GM06990 (cell line): ENCODE measurements at regions not wholly inside any gene's neighbourhood (a gene's known extent, or its start where the extent isn't known, plus 50 kb on each side); places are given as distances from the start of the nearest gene placed in this dataset.

ENCODE experiments used
- DNase-seq: peaks from one replicate; pipeline ENCODE4 v3.0.0-alpha.2; 2011; ENCODE audit not compliant: insufficient read length; ENCODE audit errors: extremely low read depth
- H3K27me3 ChIP-seq: replicated peaks from 2 replicates; pipeline ENCODE4 v1.6.0; 2011; ENCODE audit warnings: low read length; ENCODE audit not compliant: control insufficient read depth, insufficient read depth
- H3K36me3 ChIP-seq: 2 replicates; pipeline ENCODE4 v1.5.1; 2011; ENCODE audit warnings: low read length; ENCODE audit not compliant: control insufficient read depth, insufficient read depth
- H3K4me3 ChIP-seq: replicated peaks from 2 replicates; pipeline ENCODE4 v1.5.1; 2011; ENCODE audit warnings: low read depth, mild to moderate bottlenecking, control low read depth, low read length
- TF ChIP-seq, protein P1 (sequence below): IDR thresholded peaks from 2 replicates; pipeline ENCODE4 v1.5.1; 2011; ENCODE audit warnings: low read length, control low read depth, mild to moderate bottlenecking, inconsistent platforms; ENCODE audit not compliant: insufficient read depth, poor library complexity, severe bottlenecking

DNA sequence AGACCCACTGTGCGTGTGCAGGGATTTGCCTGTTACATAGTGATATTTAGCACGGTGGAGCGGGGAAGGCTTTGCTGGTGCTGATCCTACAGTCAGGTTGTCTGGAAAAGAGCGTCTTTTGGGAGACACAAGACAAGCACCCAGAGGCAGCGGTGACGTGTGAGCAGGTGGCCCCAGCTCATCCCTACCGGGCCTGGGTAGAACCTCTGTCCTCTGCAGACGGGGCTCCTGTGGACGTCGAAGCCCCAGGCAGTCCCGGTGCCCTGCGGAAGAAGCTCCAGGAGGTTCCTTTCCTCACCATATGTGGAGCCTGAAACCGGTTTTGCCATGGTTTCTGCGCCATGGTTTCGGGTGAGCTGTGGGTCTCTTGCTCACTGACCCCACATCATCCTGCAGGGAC, 68.9 kb upstream of the AFDN start:
- H3K36me3 ChIP-seq: no peaks in the 10 kb centered on the region
- no peak for DNase-seq
- H3K27me3 ChIP-seq: no peaks in the 10 kb centered on the region
- no peak overlapping the region for H3K4me3 ChIP-seq
- TF ChIP-seq, protein P1, sequence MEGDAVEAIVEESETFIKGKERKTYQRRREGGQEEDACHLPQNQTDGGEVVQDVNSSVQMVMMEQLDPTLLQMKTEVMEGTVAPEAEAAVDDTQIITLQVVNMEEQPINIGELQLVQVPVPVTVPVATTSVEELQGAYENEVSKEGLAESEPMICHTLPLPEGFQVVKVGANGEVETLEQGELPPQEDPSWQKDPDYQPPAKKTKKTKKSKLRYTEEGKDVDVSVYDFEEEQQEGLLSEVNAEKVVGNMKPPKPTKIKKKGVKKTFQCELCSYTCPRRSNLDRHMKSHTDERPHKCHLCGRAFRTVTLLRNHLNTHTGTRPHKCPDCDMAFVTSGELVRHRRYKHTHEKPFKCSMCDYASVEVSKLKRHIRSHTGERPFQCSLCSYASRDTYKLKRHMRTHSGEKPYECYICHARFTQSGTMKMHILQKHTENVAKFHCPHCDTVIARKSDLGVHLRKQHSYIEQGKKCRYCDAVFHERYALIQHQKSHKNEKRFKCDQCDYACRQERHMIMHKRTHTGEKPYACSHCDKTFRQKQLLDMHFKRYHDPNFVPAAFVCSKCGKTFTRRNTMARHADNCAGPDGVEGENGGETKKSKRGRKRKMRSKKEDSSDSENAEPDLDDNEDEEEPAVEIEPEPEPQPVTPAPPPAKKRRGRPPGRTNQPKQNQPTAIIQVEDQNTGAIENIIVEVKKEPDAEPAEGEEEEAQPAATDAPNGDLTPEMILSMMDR: no peak

DNA sequence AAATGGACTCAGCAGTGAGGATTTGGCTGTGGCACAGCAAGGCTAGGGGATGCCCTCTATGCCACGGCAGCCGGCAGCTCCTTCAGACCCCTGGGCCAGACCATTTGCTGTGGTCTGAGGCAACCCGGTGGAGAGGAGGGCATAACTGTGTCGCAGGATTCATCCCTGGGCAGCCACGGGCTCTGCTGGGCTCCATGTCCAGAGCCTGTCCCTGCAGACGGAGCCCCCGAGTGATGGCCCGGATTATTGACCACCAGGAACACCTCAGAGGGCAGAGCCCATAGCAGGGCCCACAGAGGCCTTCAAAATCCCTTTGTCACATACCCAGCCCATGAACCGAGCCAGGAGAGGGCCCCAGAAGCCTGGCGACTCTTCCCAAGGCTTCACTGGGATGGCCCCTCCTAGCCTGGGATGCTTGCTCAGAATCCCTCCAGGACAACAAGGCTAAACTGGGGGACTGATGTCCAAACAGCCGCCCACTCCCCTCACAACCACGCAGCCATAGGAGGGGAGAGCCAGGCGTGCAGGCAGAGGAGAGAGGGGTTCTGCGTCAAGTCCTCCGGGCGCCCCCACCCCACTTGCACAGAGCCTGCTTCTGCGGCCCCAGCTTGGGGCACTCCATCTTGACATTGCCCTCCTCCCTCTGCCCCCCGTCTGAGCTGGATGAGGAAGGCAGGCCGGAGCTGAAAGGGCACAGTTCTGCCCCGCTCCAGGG, 68.2 kb upstream of the AFDN start:
- DNase-seq: no peak
- TF ChIP-seq, protein P1: no peak
- Histone ChIP-seq H3K36me3 (no peaks in the 10 kb centered on the region), H3K27me3 (no peaks in the 10 kb centered on the region), H3K4me3 (no peak overlapping the region)

DNA sequence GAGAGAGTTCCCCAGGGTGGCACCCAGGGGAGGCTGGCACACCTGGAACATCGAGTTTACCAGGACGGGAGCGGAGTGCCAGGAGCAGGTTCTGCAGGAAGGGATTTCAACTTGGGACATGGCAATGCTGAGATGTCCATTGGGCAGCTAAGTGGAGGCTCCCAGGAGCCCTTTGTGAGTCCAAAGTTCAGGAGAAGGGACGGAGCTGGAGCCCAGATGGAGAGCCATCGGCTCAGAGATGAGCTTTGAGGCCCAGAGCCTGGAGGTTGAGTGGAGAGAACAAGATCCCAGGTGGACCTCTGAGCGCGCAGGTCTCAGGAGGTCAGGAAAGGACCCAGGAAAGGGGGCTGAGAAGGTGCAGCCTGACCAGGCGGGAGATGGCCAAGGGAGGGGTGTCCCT, 67.5 kb upstream of the AFDN start:
- H3K36me3 ChIP-seq: no peaks in the 10 kb centered on the region
- H3K27me3 ChIP-seq: no peaks in the 10 kb centered on the region
- no peak overlapping the region for H3K4me3 ChIP-seq
- TF ChIP-seq, protein P1: no peak
- DNase-seq: no peak

DNA sequence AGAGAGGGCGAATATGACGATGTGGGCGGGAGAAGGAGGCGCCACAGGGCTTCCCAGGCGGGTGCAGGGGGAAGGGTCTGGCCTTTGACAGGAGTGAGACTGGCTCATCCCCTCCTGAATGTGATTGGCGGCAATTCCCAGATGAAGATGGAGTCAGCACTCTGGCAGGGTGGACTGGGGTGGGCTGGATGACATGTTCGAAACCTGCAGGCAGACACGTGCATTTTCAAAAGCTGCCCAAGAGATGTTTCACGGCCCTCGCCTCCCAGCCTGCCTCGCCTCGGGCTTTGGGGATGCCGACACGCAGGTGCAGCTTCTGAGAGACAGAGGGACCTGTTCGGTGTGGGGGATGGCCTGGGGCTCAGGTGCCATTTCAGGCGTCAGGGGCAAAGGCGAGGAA, 66.8 kb upstream of the AFDN start:
- no peaks in the 10 kb centered on the region for H3K27me3 ChIP-seq
- H3K4me3 ChIP-seq: no peak overlapping the region
- no peaks in the 10 kb centered on the region for H3K36me3 ChIP-seq
- TF ChIP-seq, protein P1: no peak
- DNase-seq: no peak

DNA sequence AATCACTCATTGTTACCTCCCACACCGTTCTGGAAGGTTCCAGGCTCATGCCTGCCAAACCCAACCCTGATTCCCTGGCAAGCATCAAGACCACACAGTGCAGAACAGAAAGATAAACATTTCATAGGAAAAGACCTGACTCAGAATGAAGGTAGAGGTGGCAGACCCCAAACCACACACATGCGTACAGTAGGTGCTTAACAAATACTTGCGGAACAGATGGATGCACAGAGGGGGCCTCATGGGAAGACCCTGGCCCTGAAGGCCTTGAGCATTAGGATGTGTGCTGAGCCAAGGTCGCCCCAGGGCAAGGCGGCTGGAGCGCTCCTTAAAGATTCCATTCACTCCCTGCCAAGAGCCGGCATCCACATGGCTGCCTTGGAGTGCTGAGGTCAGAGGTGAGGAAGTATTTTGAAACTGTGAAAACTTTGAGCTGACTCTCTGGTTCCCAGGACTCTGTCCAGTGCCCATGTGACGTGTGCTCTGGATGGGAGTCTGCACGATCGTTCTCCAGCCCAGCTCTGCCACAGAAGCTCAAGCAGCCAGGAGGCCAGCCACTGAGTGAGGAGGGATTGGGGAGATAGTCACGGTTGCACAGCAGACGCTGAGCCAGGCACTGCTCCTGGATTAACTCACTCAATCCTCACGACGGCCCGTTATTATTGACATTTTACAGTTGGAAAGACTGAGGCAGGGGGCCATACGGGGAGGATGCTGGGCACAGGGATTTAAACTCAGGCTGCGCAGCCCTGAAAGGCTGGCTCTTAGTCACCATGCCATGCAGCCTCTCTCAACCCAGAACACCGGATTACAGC, 65.5 kb upstream of the AFDN start:
- no peak for DNase-seq
- Histone ChIP-seq H3K36me3 (no peaks in the 10 kb centered on the region), H3K27me3 (no peaks in the 10 kb centered on the region; the same call in 1 of the 2 replicates), H3K4me3 (no peak overlapping the region)
- TF ChIP-seq, protein P1: no peak
